ENCODE measurements at regions not wholly inside any gene's neighbourhood (a gene's known extent, or its start where the extent isn't known, plus 50 kb on each side); places are given as distances from the start of the nearest gene placed in this dataset.

GRCh38 chr12:13311551-13311950 is 115.0 kb downstream of the EMP1 start:
- TF ChIP-seq POLR2AphosphoS5 (IDR thresholded peaks at IDR 0.05) (no peak), CTCF (IDR thresholded peaks at IDR 0.05) (no peak), POLR2A (IDR thresholded peaks at IDR 0.05) (no peak)
